Keratinocyte (primary cell): ENCODE measurements at regions not wholly inside any gene's neighbourhood (a gene's known extent, or its start where the extent isn't known, plus 50 kb on each side); places are given as distances from the start of the nearest gene placed in this dataset.

Source experiments
- DNase-seq: peaks from one replicate; pipeline ENCODE4 v3.0.0-alpha.2; 2011; ENCODE audit warnings: low read depth, missing footprints, low spot score
- FAIRE-seq: peaks from 2 replicates; lab custom pipeline; 2011; peaks lifted over from hg19 to GRCh38; lab: Jason Lieb, UNC
- H2AFZ ChIP-seq: 2 replicates; pipeline ENCODE4 v1.6.0; 2012; ENCODE audit warnings: low read length, control low read depth, inconsistent platforms; ENCODE audit not compliant: control insufficient read depth
- H3K27ac ChIP-seq: 2 replicates; pipeline ENCODE4 v1.5.1; 2011; ENCODE audit warnings: low read length; ENCODE audit not compliant: control insufficient read depth, insufficient read depth
- H3K27me3 ChIP-seq: 3 replicates; pipeline ENCODE4 v1.6.0; 2011; ENCODE audit warnings: low read length; ENCODE audit not compliant: control insufficient read depth, insufficient read depth; ENCODE audit errors: extremely low read depth
- H3K36me3 ChIP-seq, 2 experiments: 2 replicates in 1 of 2; 3 replicates in 1 of 2; pipeline ENCODE4 v1.5.1; 2011; ENCODE audit warnings: low read length in 2 of 2, mild to moderate bottlenecking in 1 of 2; ENCODE audit not compliant: control insufficient read depth in 2 of 2, insufficient read depth in 2 of 2; ENCODE audit errors: extremely low read depth in 1 of 2
- H3K4me1 ChIP-seq: 3 replicates; pipeline ENCODE4 v1.5.1; 2011; ENCODE audit warnings: low read length; ENCODE audit not compliant: control insufficient read depth, insufficient read depth; ENCODE audit errors: extremely low read depth
- H3K4me2 ChIP-seq: 3 replicates; pipeline ENCODE4 v1.6.0; 2011; ENCODE audit warnings: low read depth, low read length; ENCODE audit not compliant: control insufficient read depth, insufficient read depth; ENCODE audit errors: extremely low read depth
- H3K4me3 ChIP-seq, 3 experiments: fragments of 200-600 bp in 1 of 3; sonication (generic) in 1 of 3; 2 replicates in 2 of 3; 3 replicates in 1 of 3; pipeline ENCODE4 v1.5.1; 2011 to 2016; ENCODE audit warnings: low read length in 3 of 3, mild to moderate bottlenecking in 3 of 3, control low read depth in 2 of 3, inconsistent platforms in 1 of 3, low read depth in 1 of 3, mixed read lengths in 1 of 3, mixed run types in 1 of 3, moderate library complexity in 1 of 3; ENCODE audit not compliant: control insufficient read depth in 2 of 3, insufficient read depth in 2 of 3; ENCODE audit errors: extremely low read depth in 1 of 3
- H3K79me2 ChIP-seq: 2 replicates; pipeline ENCODE4 v1.6.0; 2012; ENCODE audit warnings: low read length; ENCODE audit not compliant: control insufficient read depth, insufficient read depth
- H3K9ac ChIP-seq: 3 replicates; pipeline ENCODE4 v1.6.0; 2011; ENCODE audit warnings: low read length; ENCODE audit not compliant: control insufficient read depth, insufficient read depth; ENCODE audit errors: extremely low read depth
- H3K9me1 ChIP-seq: 3 replicates; pipeline ENCODE4 v1.6.0; 2011; ENCODE audit warnings: low read length; ENCODE audit not compliant: control insufficient read depth, insufficient read depth; ENCODE audit errors: extremely low read depth
- H3K9me3 ChIP-seq: 2 replicates; pipeline ENCODE4 v1.5.1; 2012; ENCODE audit warnings: low read depth, low read length; ENCODE audit not compliant: control insufficient read depth
- H4K20me1 ChIP-seq: 3 replicates; pipeline ENCODE4 v1.6.0; 2011; ENCODE audit warnings: low read length; ENCODE audit not compliant: control insufficient read depth, insufficient read depth; ENCODE audit errors: extremely low read depth
- CTCF ChIP-seq, 3 experiments: IDR thresholded peaks in 1 of 3; conservative IDR thresholded peaks in 1 of 3; optimal IDR thresholded peaks in 1 of 3; 2 replicates in 2 of 3; 3 replicates in 1 of 3; pipeline versions ENCODE3 to v1.5.1; 2011; ENCODE audit warnings: low read length in 3 of 3, mild to moderate bottlenecking in 3 of 3, moderate library complexity in 2 of 3, control low read depth in 1 of 3, inconsistent platforms in 1 of 3; ENCODE audit not compliant: insufficient read depth in 2 of 3; ENCODE audit errors: extremely low read depth in 1 of 3
- EZH2 ChIP-seq: IDR thresholded peaks from one replicate; pipeline ENCODE4 v1.6.1; 2012; ENCODE audit warnings: inconsistent platforms, mild to moderate bottlenecking, low read length, moderate library complexity
- dilution Hi-C: fragments of 300-500 bp; cut with MboI; formaldehyde crosslinking; loops from one replicate; pipeline ENCODE4 v1.7.0; 2020; ENCODE audit warnings: low sequenced_read_pairs; ENCODE audit not compliant: extremely low pct_ligation_motif_present

DNA sequence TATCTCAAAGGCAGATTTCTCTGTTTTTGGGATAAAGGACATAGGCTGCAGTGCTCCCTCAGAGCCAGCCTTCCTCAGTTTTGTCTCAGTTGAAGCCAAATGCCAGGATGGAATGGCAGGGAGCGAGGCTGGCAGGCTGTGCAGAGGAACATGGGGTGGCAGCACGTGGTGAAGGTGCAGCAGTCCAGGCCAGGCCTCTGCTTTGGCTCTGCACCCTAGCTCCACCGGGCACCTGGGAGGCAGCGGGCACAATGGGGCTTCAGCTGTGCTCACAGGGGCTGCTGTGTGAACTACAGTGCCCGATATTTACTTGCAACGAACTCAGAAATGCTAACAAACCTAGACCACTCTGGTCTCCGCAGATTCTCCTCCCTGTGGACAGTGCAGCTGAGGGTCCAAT, 319.6 kb downstream of the ZNF326 start:
- no peak overlapping the region for H2AFZ ChIP-seq
- H3K9me1 ChIP-seq, result no peaks in the 10 kb centered on the region
- no peaks in the 10 kb centered on the region for H4K20me1 ChIP-seq
- no peak overlapping the region for H3K4me2 ChIP-seq
- peaks cover 7% of the 10 kb centered on the region for H3K4me1 ChIP-seq
- no peaks in the 10 kb centered on the region for H3K9me3 ChIP-seq
- H3K9ac ChIP-seq, result no peak overlapping the region
- no peak overlapping the region for H3K4me3 ChIP-seq
- no peak overlapping the region for H3K27ac ChIP-seq
- H3K79me2 ChIP-seq, result no peaks in the 10 kb centered on the region
- no peak for FAIRE-seq
- no peak for DNase-seq
- dilution Hi-C loops, result no loop called here
- no peak for TF ChIP-seq CTCF (optimal IDR thresholded peaks at IDR 0.05 in 1 of 3, IDR thresholded peaks at IDR 0.05 in 1 of 3, conservative IDR thresholded peaks at IDR 0.05 in 1 of 3; ENCODE audit: extremely low read depth in 1 of 3, insufficient read depth in 2 of 3, low read length in 3 of 3)
- no peak for TF ChIP-seq EZH2
- no peaks in the 10 kb centered on the region for H3K36me3 ChIP-seq
- no peaks in the 10 kb centered on the region for H3K27me3 ChIP-seq

- H3K9me1 ChIP-seq, result no peaks in the 10 kb centered on the region
- no peak overlapping the region for H3K4me3 ChIP-seq
- peaks cover 7% of the 10 kb centered on the region for H3K4me1 ChIP-seq
- H2AFZ ChIP-seq, result no peak overlapping the region
- H4K20me1 ChIP-seq, result no peaks in the 10 kb centered on the region
- H3K4me2 ChIP-seq, result no peak overlapping the region
- H3K9ac ChIP-seq, result no peak overlapping the region
- FAIRE-seq (no peak), DNase-seq (no peak)
- dilution Hi-C loops, result no loop called here
- no peaks in the 10 kb centered on the region for H3K79me2 ChIP-seq
- TF ChIP-seq EZH2 (no peak), CTCF (optimal IDR thresholded peaks at IDR 0.05 in 1 of 3, IDR thresholded peaks at IDR 0.05 in 1 of 3, conservative IDR thresholded peaks at IDR 0.05 in 1 of 3; ENCODE audit: extremely low read depth in 1 of 3, insufficient read depth in 2 of 3, low read length in 3 of 3) (no peak)
- no peaks in the 10 kb centered on the region for H3K27me3 ChIP-seq
- no peak overlapping the region for H3K27ac ChIP-seq
- no peaks in the 10 kb centered on the region for H3K36me3 ChIP-seq
- no peaks in the 10 kb centered on the region for H3K9me3 ChIP-seq
Observed at GRCh38 chr1:90313778-90314177, 318.9 kb downstream of the ZNF326 start.
